B cell (primary cell): ENCODE measurements at regions not wholly inside any gene's neighbourhood (a gene's known extent, or its start where the extent isn't known, plus 50 kb on each side); places are given as distances from the start of the nearest gene placed in this dataset.

Experiments used
- CTCF ChIP-seq: fragments of 200-600 bp; IDR thresholded peaks from one replicate; pipeline ENCODE4 v1.8.0; 2022; ENCODE audit warnings: antibody characterized with exemption, mild to moderate bottlenecking
- EZH2 ChIP-seq: IDR thresholded peaks from 2 replicates; pipeline ENCODE4 v1.6.1; 2012; ENCODE audit warnings: borderline replicate concordance, low read depth, mild to moderate bottlenecking, moderate library complexity, low read length; ENCODE audit not compliant: insufficient read depth, poor library complexity, severe bottlenecking

- TF ChIP-seq CTCF = no peak
- no peak for TF ChIP-seq EZH2
These were observed 195.1 kb downstream of the PWWP3B start for GRCh38 chrX:106363214-106363613.
